Ovary (tissue), 3 donors: ENCODE measurements at regions not wholly inside any gene's neighbourhood (a gene's known extent, or its start where the extent isn't known, plus 50 kb on each side); places are given as distances from the start of the nearest gene placed in this dataset.

ENCODE experiments used
- CTCF ChIP-seq, 3 donors: fragments of 450-650 bp in 2 of 3; fragments of 200-600 bp in 1 of 3; IDR thresholded peaks; one replicate each; pipeline versions ENCODE4 v1.5.1 to v1.8.0; 2016 to 2022; ENCODE audit warnings: antibody characterized with exemption in 3 of 3, mild to moderate bottlenecking in 1 of 3
- EP300 ChIP-seq: sonication (generic); formaldehyde crosslinking; IDR thresholded peaks from one replicate; pipeline ENCODE4 v1.6.1; 2017; ENCODE audit warnings: antibody characterized with exemption
- POLR2A ChIP-seq: fragments of 450-650 bp; IDR thresholded peaks from one replicate; pipeline ENCODE4 v1.6.1; 2017; ENCODE audit warnings: antibody characterized with exemption, mild to moderate bottlenecking, moderate library complexity
- donor health status: DM: no; HTN: no; CAD: no.

DNA sequence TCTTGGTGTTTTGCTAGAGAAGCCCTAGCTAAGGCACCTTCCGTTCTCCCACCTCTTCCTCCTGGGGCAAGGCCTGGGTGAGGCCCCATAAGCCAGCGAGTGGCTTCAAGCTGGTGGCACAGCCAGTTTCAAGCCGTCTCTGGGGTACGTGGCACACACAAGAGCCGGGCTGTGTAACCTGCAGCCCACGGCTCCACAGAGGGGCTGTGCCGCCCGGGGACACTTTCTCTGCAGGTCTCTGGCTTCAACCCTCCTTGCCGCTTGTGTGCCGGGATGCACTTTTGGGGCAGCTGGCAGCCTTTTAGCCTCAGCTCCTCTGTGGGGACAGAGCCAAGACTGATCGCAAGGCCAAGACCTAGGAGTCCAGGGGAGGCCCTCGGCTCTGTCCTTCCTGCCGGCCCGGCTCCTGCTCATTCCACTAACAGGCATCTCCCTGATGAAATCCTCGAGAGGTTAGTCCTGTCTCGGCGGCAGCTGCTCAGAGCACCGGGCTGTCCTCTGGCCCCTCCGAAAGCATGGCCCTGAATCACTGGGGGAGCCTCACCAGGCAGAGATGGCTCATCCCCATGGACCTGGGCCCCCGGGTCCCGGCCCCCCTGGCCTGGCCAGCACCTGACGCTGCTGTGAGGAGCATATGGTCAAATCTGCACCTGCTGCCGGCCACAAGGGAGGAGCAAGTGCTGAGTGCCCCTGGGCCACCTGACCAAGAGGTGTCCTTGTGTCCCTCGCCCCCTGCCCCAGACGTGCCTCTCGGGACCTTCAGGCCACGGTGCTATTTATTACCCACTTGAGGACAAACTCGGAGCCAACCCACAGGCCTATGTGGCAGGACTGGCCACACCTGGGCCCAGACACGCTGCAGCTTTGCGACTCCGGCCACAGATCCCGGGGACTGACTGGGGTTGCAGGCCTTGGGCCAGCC lies 98.5 kb downstream of the METRNL start:
- TF ChIP-seq CTCF (IDR thresholded peaks at IDR 0.05) (no peak), POLR2A (no peak), EP300 (no peak)
